Neural cell (in vitro differentiated cells): ENCODE measurements at regions not wholly inside any gene's neighbourhood (a gene's known extent, or its start where the extent isn't known, plus 50 kb on each side); places are given as distances from the start of the nearest gene placed in this dataset.
"Not testable (repeated sequence)": the region's sequence is repeated elsewhere in the genome, so short reads cannot be mapped to it uniquely, and the experiment has no call there.

Source experiments
- H2AFZ ChIP-seq: fragments of 200-600, 300-800 bp; sonication (generic), shearing (Covaris generic); 2 replicates; pipeline ENCODE4 v1.6.0; 2014; ENCODE audit warnings: low read depth, mild to moderate bottlenecking, antibody characterized with exemption, low read length, moderate library complexity
- H3F3A ChIP-seq: fragments of 200-600 bp; shearing (Covaris generic); 2 replicates; pipeline ENCODE4 v1.6.1; 2016; ENCODE audit warnings: mild to moderate bottlenecking, moderate library complexity, mixed read lengths, antibody characterized with exemption, low read length; ENCODE audit not compliant: insufficient read depth, poor library complexity, severe bottlenecking
- H3K27ac ChIP-seq: fragments of 200-600, 300-800 bp; sonication (generic), shearing (Covaris generic); 2 replicates; pipeline ENCODE4 v1.5.1; 2014; ENCODE audit warnings: mild to moderate bottlenecking, low read length, moderate library complexity
- H3K27me3 ChIP-seq: fragments of 300-800, 200-600 bp; sonication (generic), shearing (Covaris generic); 2 replicates; pipeline ENCODE4 v1.6.0; 2014; ENCODE audit warnings: mild to moderate bottlenecking, low read depth, low read length, moderate library complexity; ENCODE audit not compliant: insufficient read depth
- H3K36me3 ChIP-seq: fragments of 300-800, 200-600 bp; sonication (generic), shearing (Covaris generic); 2 replicates; pipeline ENCODE4 v1.5.1; 2014; ENCODE audit warnings: mild to moderate bottlenecking, antibody characterized with exemption, low read length, moderate library complexity; ENCODE audit not compliant: insufficient read depth
- H3K4me2 ChIP-seq: fragments of 300-800, 200-600 bp; sonication (generic), shearing (Covaris generic); 2 replicates; pipeline ENCODE4 v1.6.0; 2014; ENCODE audit warnings: mild to moderate bottlenecking, low read length
- H3K4me3 ChIP-seq: fragments of 300-800, 200-600 bp; sonication (generic), shearing (Covaris generic); 2 replicates; pipeline ENCODE4 v1.5.1; 2014; ENCODE audit warnings: mild to moderate bottlenecking, low read length, moderate library complexity
- H3K79me2 ChIP-seq: fragments of 200-600 bp; shearing (Covaris generic); replicated peaks from 2 replicates; pipeline ENCODE4 v1.6.0; 2014; ENCODE audit warnings: mild to moderate bottlenecking, low read length, moderate library complexity; ENCODE audit not compliant: insufficient read depth
- H3K9ac ChIP-seq: fragments of 300-800, 200-600 bp; sonication (generic), shearing (Covaris generic); 2 replicates; pipeline ENCODE4 v1.6.1; 2016; ENCODE audit warnings: mild to moderate bottlenecking, low read length, mixed read lengths
- H3K9me2 ChIP-seq: fragments of 200-600 bp; shearing (Covaris generic); 2 replicates; pipeline ENCODE4 v1.6.1; 2016; ENCODE audit warnings: mild to moderate bottlenecking, low read length, mixed read lengths; ENCODE audit not compliant: insufficient read depth
- H3K9me3 ChIP-seq: fragments of 200-600, 300-800 bp; sonication (generic), shearing (Covaris generic); 2 replicates; pipeline ENCODE4 v1.6.1; 2016; ENCODE audit warnings: mild to moderate bottlenecking, mixed run types, low read length, moderate library complexity, mixed read lengths
- H4K20me1 ChIP-seq: fragments of 200-600 bp; shearing (Covaris generic); 2 replicates; pipeline ENCODE4 v1.6.1; 2016; ENCODE audit warnings: mild to moderate bottlenecking, mixed run types; ENCODE audit not compliant: insufficient read depth
- CTCF ChIP-seq: fragments of 450-650 bp; IDR thresholded peaks from 2 replicates; pipeline ENCODE4 v1.5.1; 2014; ENCODE audit warnings: antibody characterized with exemption, mild to moderate bottlenecking, moderate library complexity; ENCODE audit not compliant: poor library complexity, severe bottlenecking
- EP300 ChIP-seq: fragments of 450-650 bp; conservative IDR thresholded peaks from 2 replicates; pipeline ENCODE4 v1.6.1; 2014; ENCODE audit warnings: antibody characterized with exemption, mild to moderate bottlenecking, moderate library complexity; ENCODE audit not compliant: poor library complexity, severe bottlenecking
- EZH2 ChIP-seq: fragments of 200-600, 300-800 bp; shearing (Covaris generic), sonication (generic); IDR thresholded peaks from 2 replicates; pipeline ENCODE4 v1.6.1; 2014; ENCODE audit warnings: antibody characterized with exemption, low read length, borderline replicate concordance, mild to moderate bottlenecking; ENCODE audit not compliant: insufficient read depth, poor library complexity, severe bottlenecking
- MXI1 ChIP-seq: fragments of 450-650 bp; conservative IDR thresholded peaks from 2 replicates; pipeline ENCODE4 v1.6.1; 2014; ENCODE audit warnings: antibody characterized with exemption, mild to moderate bottlenecking; ENCODE audit not compliant: poor library complexity, severe bottlenecking
- POLR2AphosphoS5 ChIP-seq: IDR thresholded peaks from 2 replicates; pipeline ENCODE4 v1.6.1; 2012
- RAD21 ChIP-seq: fragments of 450-650 bp; conservative IDR thresholded peaks from 2 replicates; pipeline ENCODE4 v1.6.1; 2014; ENCODE audit warnings: antibody characterized with exemption, mild to moderate bottlenecking, moderate library complexity
- REST ChIP-seq: IDR thresholded peaks from 2 replicates; pipeline ENCODE4 v1.6.1; 2012; ENCODE audit warnings: borderline replicate concordance
- SMC3 ChIP-seq: fragments of 450-650 bp; conservative IDR thresholded peaks from 2 replicates; pipeline ENCODE4 v1.6.1; 2014; ENCODE audit warnings: antibody characterized with exemption, mild to moderate bottlenecking, moderate library complexity; ENCODE audit not compliant: poor library complexity
- TAF1 ChIP-seq: IDR thresholded peaks from 2 replicates; pipeline ENCODE4 v1.6.1; 2012; ENCODE audit warnings: low read depth

- Histone ChIP-seq H3K4me3 (no peak overlapping the region), H3K79me2 (no peaks in the 10 kb centered on the region), H3K4me2 (no peak overlapping the region), H3F3A (no peaks in the 10 kb centered on the region), H3K9ac (no peak overlapping the region), H3K27ac (no peak overlapping the region), H3K9me2 (no peaks in the 10 kb centered on the region), H2AFZ (no peak overlapping the region), H3K36me3 (no peaks in the 10 kb centered on the region), H3K27me3 (no peaks in the 10 kb centered on the region), H3K9me3 (no peaks in the 10 kb centered on the region), H4K20me1 (no peaks in the 10 kb centered on the region)
- no peak for TF ChIP-seq TAF1
- TF ChIP-seq EZH2 = no peak
- no peak for TF ChIP-seq POLR2AphosphoS5
- TF ChIP-seq MXI1 = no peak
- TF ChIP-seq SMC3 = no peak
- TF ChIP-seq CTCF = no peak
- TF ChIP-seq REST = no peak
- TF ChIP-seq RAD21 = no peak
- TF ChIP-seq EP300 = no peak
Measured at GRCh38 chr7:15130666-15131541, 228.4 kb upstream of the DGKB start.

- Histone ChIP-seq H3K36me3 (no peaks in the 10 kb centered on the region), H3K9me2 (no peaks in the 10 kb centered on the region), H3K9me3 (no peaks in the 10 kb centered on the region), H4K20me1 (no peaks in the 10 kb centered on the region), H3K27me3 (no peaks in the 10 kb centered on the region), H3K4me2 (no peak overlapping the region), H3K79me2 (no peaks in the 10 kb centered on the region), H3K27ac (no peak overlapping the region), H3K9ac (no peak overlapping the region), H2AFZ (no peak overlapping the region), H3F3A (no peaks in the 10 kb centered on the region), H3K4me3 (no peak overlapping the region)
- no peak for TF ChIP-seq EP300
- TF ChIP-seq MXI1 = no peak
- TF ChIP-seq REST = no peak
Measured at GRCh38 chr7:15128716-15129115, 226.2 kb upstream of the DGKB start.

GRCh38 chr7:15126653-15127052, 224.1 kb upstream of the DGKB start:
- H3K27me3 ChIP-seq, H3K79me2 ChIP-seq, H3K4me2 ChIP-seq, H4K20me1 ChIP-seq, H3K9me2 ChIP-seq, H3K27ac ChIP-seq, H2AFZ ChIP-seq, H3K9me3 ChIP-seq, H3K9ac ChIP-seq, H3K36me3 ChIP-seq, H3F3A ChIP-seq, H3K4me3 ChIP-seq: not testable (repeated sequence)
